ENCODE measurements at regions not wholly inside any gene's neighbourhood (a gene's known extent, or its start where the extent isn't known, plus 50 kb on each side); places are given as distances from the start of the nearest gene placed in this dataset.

GRCh38 chr10:128405450-128405849 is 279.2 kb upstream of the MKI67 start (continued):
- no peak for TF ChIP-seq PBX2 (CRISPR knock-in tag; IDR thresholded peaks at IDR 0.05)
- no peak for TF ChIP-seq MTA3 (CRISPR knock-in tag; IDR thresholded peaks at IDR 0.05)
- TF ChIP-seq SMAD1 (CRISPR knock-in tag; IDR thresholded peaks at IDR 0.05; ENCODE audit: borderline replicate concordance, low read depth): no peak
- TF ChIP-seq ZNF557 (CRISPR knock-in tag; IDR thresholded peaks at IDR 0.05): no peak
- TF ChIP-seq ZNF672 (CRISPR knock-in tag; IDR thresholded peaks at IDR 0.05): no peak
- no peak for TF ChIP-seq ZNF496 (CRISPR knock-in tag; IDR thresholded peaks at IDR 0.05; ENCODE audit: insufficient replicate concordance)
- no peak for TF ChIP-seq ZNF460 (CRISPR knock-in tag; IDR thresholded peaks at IDR 0.05; ENCODE audit: borderline replicate concordance)
- TF ChIP-seq CAMTA2 (CRISPR knock-in tag; IDR thresholded peaks at IDR 0.05; ENCODE audit: borderline replicate concordance): no peak
- no peak for TF ChIP-seq MEIS1 (CRISPR knock-in tag; IDR thresholded peaks at IDR 0.05; ENCODE audit: borderline replicate concordance)
- no peak for TF ChIP-seq ZNF569 (CRISPR knock-in tag; IDR thresholded peaks at IDR 0.05; ENCODE audit: borderline replicate concordance)

GRCh38 chr10:128411643-128412042 is 285.4 kb upstream of the MKI67 start:
- Histone ChIP-seq H3K4me2 (ENCODE audit: low read depth, low read length) (no peak overlapping the region), H2AFZ (ENCODE audit: low read length) (no peak overlapping the region), H4K20me1 (ENCODE audit: insufficient read depth, low read length) (no peaks in the 10 kb centered on the region), H3K36me3 (replicated peaks in 1 of 2; ENCODE audit: control insufficient read depth in 1 of 2, insufficient read depth in 2 of 2, low read length in 2 of 2) (no peaks in the 10 kb centered on the region), H3K9ac (ENCODE audit: insufficient read depth, low read depth, low read length) (no peak overlapping the region), H3K9me3 (ENCODE audit: low read length) (no peaks in the 10 kb centered on the region), H3K79me2 (ENCODE audit: insufficient read depth, low read length) (no peaks in the 10 kb centered on the region), H3K27ac (ENCODE audit: extremely low read length, insufficient read depth, low read length) (no peak overlapping the region), H3K4me3 (replicated peaks in 1 of 3; ENCODE audit: insufficient read depth in 1 of 3, low read depth in 2 of 3, low read length in 3 of 3) (no peak overlapping the region), H3K27me3 (ENCODE audit: control insufficient read depth in 1 of 2, insufficient read depth in 2 of 2, low read length in 2 of 2) (0 out of 5 replicates have a peak, but pooled peaks cover 0 to 6% of the 10 kb centered on the region in 2 experiments), H3K4me1 (ENCODE audit: insufficient read depth, low read length) (no peaks in the 10 kb centered on the region)
- 0% methylated on average over 1 of the region's 1 CpG for WGBS (ENCODE audit: low lambda C conversion rate)
- CTCF ChIA-PET (ENCODE audit: low intra/inter-chr PET ratio, low total read pairs): no interaction called here
- no peak for DNase-seq (ENCODE audit: low spot score)
- intact Hi-C loops (cut with micrococcal nuclease; ENCODE audit: unreplicated experiment) (no loop called here), in situ Hi-C loops (cut with HindIII; ENCODE audit: extremely low pct_ligation_motif_present, low pct_unique_long_range_greater_than_20kb) (no loop called here)
- BruUV-seq (replicated peaks): no TSS peak
- POLR2A ChIA-PET: no interaction called here
- FAIRE-seq: no peak
- ATAC-seq: no peak
- no peak for TF ChIP-seq ZNF550 (CRISPR knock-in tag; IDR thresholded peaks at IDR 0.05; ENCODE audit: borderline replicate concordance)
- no peak for TF ChIP-seq GPBP1L1 (CRISPR knock-in tag; IDR thresholded peaks at IDR 0.05)
- TF ChIP-seq ZBTB20 (CRISPR knock-in tag; IDR thresholded peaks at IDR 0.05; ENCODE audit: borderline replicate concordance, low read depth): no peak
- no peak for TF ChIP-seq FOXK1 (CRISPR knock-in tag; IDR thresholded peaks at IDR 0.05; ENCODE audit: borderline replicate concordance, low read depth)

All from HepG2 (cell line).